ENCODE measurements at regions not wholly inside any gene's neighbourhood (a gene's known extent, or its start where the extent isn't known, plus 50 kb on each side); places are given as distances from the start of the nearest gene placed in this dataset.
"Not testable (repeated sequence)": the region's sequence is repeated elsewhere in the genome, so short reads cannot be mapped to it uniquely, and the experiment has no call there.

GRCh38 chr4:24369507-24370029 lies 214.8 kb downstream of the DHX15 start:
- DNase-seq (ENCODE audit: low read depth), result no peak
- no peak overlapping the region for H3K4me3 ChIP-seq (ENCODE audit: low read depth, low read length)
- no peak for TF ChIP-seq CTCF (IDR thresholded peaks at IDR 0.05; ENCODE audit: low read depth, low read length, missing control alignments)
- in situ Hi-C loops (cut with HindIII; ENCODE audit: low sequenced_read_pairs), result loop anchor here (5.0 kb wide), 1 partner anchor 47 kb away; no protein-coding TSS in a partner anchor

GRCh38 chr4:24368801-24369200 lies 215.6 kb downstream of the DHX15 start:
- no peak for DNase-seq (ENCODE audit: low read depth)
- no peak for TF ChIP-seq CTCF (IDR thresholded peaks at IDR 0.05; ENCODE audit: low read depth, low read length, missing control alignments)
- no peak overlapping the region for H3K4me3 ChIP-seq (ENCODE audit: low read depth, low read length)
- in situ Hi-C loops (cut with HindIII; ENCODE audit: low sequenced_read_pairs), result no loop called here

GRCh38 chr4:24364852-24365251 lies 219.5 kb downstream of the DHX15 start:
- TF ChIP-seq CTCF (IDR thresholded peaks at IDR 0.05; ENCODE audit: low read depth, low read length, missing control alignments), result no peak
- DNase-seq (ENCODE audit: low read depth), result no peak
- no peak overlapping the region for H3K4me3 ChIP-seq (ENCODE audit: low read depth, low read length)
- in situ Hi-C loops (cut with HindIII; ENCODE audit: low sequenced_read_pairs), result no loop called here

- DNase-seq (ENCODE audit: low read depth), result no peak
- no peak overlapping the region for H3K4me3 ChIP-seq (ENCODE audit: low read depth, low read length)
- in situ Hi-C loops (cut with HindIII; ENCODE audit: low sequenced_read_pairs), result no loop called here
- no peak for TF ChIP-seq CTCF (IDR thresholded peaks at IDR 0.05; ENCODE audit: low read depth, low read length, missing control alignments)
Measured at GRCh38 chr4:24364249-24364648, 220.1 kb downstream of the DHX15 start.

GRCh38 chr4:24363751-24364150 lies 220.6 kb downstream of the DHX15 start:
- in situ Hi-C loops (cut with HindIII; ENCODE audit: low sequenced_read_pairs), result no loop called here
- H3K4me3 ChIP-seq (ENCODE audit: low read depth, low read length), result no peak overlapping the region
- no peak for TF ChIP-seq CTCF (IDR thresholded peaks at IDR 0.05; ENCODE audit: low read depth, low read length, missing control alignments)
- no peak for DNase-seq (ENCODE audit: low read depth)

- in situ Hi-C loops (cut with HindIII; ENCODE audit: low sequenced_read_pairs), result no loop called here
- no peak for DNase-seq (ENCODE audit: low read depth)
- no peak overlapping the region for H3K4me3 ChIP-seq (ENCODE audit: low read depth, low read length)
- no peak for TF ChIP-seq CTCF (IDR thresholded peaks at IDR 0.05; ENCODE audit: low read depth, low read length, missing control alignments)
Measured at GRCh38 chr4:24352112-24352511, 232.2 kb downstream of the DHX15 start.

GRCh38 chr4:24349168-24349996 lies 235.0 kb downstream of the DHX15 start:
- in situ Hi-C loops (cut with HindIII; ENCODE audit: low sequenced_read_pairs); H3K4me3 ChIP-seq (ENCODE audit: low read depth, low read length); DNase-seq (ENCODE audit: low read depth): not testable (repeated sequence)
